ENCODE measurements at regions not wholly inside any gene's neighbourhood (a gene's known extent, or its start where the extent isn't known, plus 50 kb on each side); places are given as distances from the start of the nearest gene placed in this dataset.

GRCh38 chr5:133789428-133789827, 177.1 kb upstream of the FSTL4 start:
- TF ChIP-seq CTCF (IDR thresholded peaks at IDR 0.05; ENCODE audit: low read depth, low read length), result no peak

GRCh38 chr5:133788121-133788520, 175.8 kb upstream of the FSTL4 start:
- H3K9me3 ChIP-seq (ENCODE audit: low read depth), result no peaks in the 10 kb centered on the region
- DNase-seq (ENCODE audit: low read depth in 1 of 2, low spot score in 1 of 2), result no peak
- no peaks in the 10 kb centered on the region for H3K4me1 ChIP-seq (ENCODE audit: low read depth)
- H3K36me3 ChIP-seq, result no peaks in the 10 kb centered on the region
- H3K27ac ChIP-seq, result no peak overlapping the region
- no peak for TF ChIP-seq CTCF (IDR thresholded peaks at IDR 0.05; ENCODE audit: low read depth, low read length)
- H3K27me3 ChIP-seq, result peaks cover 13% of the 10 kb centered on the region
- no peak overlapping the region for H3K4me3 ChIP-seq

More at GRCh38 chr5:133789428-133789827, 177.1 kb upstream of the FSTL4 start:
- Histone ChIP-seq H3K27ac (no peak overlapping the region), H3K27me3 (peaks cover 13% of the 10 kb centered on the region), H3K36me3 (no peaks in the 10 kb centered on the region), H3K4me3 (no peak overlapping the region), H3K4me1 (ENCODE audit: low read depth) (no peaks in the 10 kb centered on the region), H3K9me3 (ENCODE audit: low read depth) (no peaks in the 10 kb centered on the region)
- DNase-seq (ENCODE audit: low read depth in 1 of 2, low spot score in 1 of 2), result no peak

- H3K27me3 ChIP-seq, result peaks cover 13% of the 10 kb centered on the region
- no peak for DNase-seq (ENCODE audit: low read depth in 1 of 2, low spot score in 1 of 2)
- H3K9me3 ChIP-seq (ENCODE audit: low read depth), result no peaks in the 10 kb centered on the region
- no peak overlapping the region for H3K27ac ChIP-seq
- H3K4me3 ChIP-seq, result no peak overlapping the region
- H3K36me3 ChIP-seq, result no peaks in the 10 kb centered on the region
- no peaks in the 10 kb centered on the region for H3K4me1 ChIP-seq (ENCODE audit: low read depth)
- no peak for TF ChIP-seq CTCF (IDR thresholded peaks at IDR 0.05; ENCODE audit: low read depth, low read length)
Observed at GRCh38 chr5:133786420-133786819, 174.1 kb upstream of the FSTL4 start.

- H3K36me3 ChIP-seq, result no peaks in the 10 kb centered on the region
- no peak for TF ChIP-seq CTCF (IDR thresholded peaks at IDR 0.05; ENCODE audit: low read depth, low read length)
- H3K27me3 ChIP-seq, result peaks cover 23% of the 10 kb centered on the region
- H3K4me3 ChIP-seq, result no peak overlapping the region
- H3K9me3 ChIP-seq (ENCODE audit: low read depth), result no peaks in the 10 kb centered on the region
- no peak for DNase-seq (ENCODE audit: low read depth in 1 of 2, low spot score in 1 of 2)
- no peaks in the 10 kb centered on the region for H3K4me1 ChIP-seq (ENCODE audit: low read depth)
- no peak overlapping the region for H3K27ac ChIP-seq
Observed at GRCh38 chr5:133785182-133785581, 172.8 kb upstream of the FSTL4 start.

GRCh38 chr5:133783481-133783880, 171.1 kb upstream of the FSTL4 start:
- no peak for DNase-seq (ENCODE audit: low read depth in 1 of 2, low spot score in 1 of 2)
- peaks cover 16% of the 10 kb centered on the region for H3K27me3 ChIP-seq
- TF ChIP-seq CTCF (IDR thresholded peaks at IDR 0.05; ENCODE audit: low read depth, low read length), result no peak
- H3K27ac ChIP-seq, result no peak overlapping the region
- no peaks in the 10 kb centered on the region for H3K9me3 ChIP-seq (ENCODE audit: low read depth)
- no peaks in the 10 kb centered on the region for H3K36me3 ChIP-seq
- no peaks in the 10 kb centered on the region for H3K4me1 ChIP-seq (ENCODE audit: low read depth)
- no peak overlapping the region for H3K4me3 ChIP-seq

GRCh38 chr5:133782736-133783135, 170.4 kb upstream of the FSTL4 start:
- Histone ChIP-seq H3K4me3 (no peak overlapping the region), H3K4me1 (ENCODE audit: low read depth) (no peaks in the 10 kb centered on the region), H3K27ac (no peak overlapping the region), H3K36me3 (no peaks in the 10 kb centered on the region), H3K27me3 (peaks cover 21% of the 10 kb centered on the region), H3K9me3 (ENCODE audit: low read depth) (no peaks in the 10 kb centered on the region)
- no peak for DNase-seq (ENCODE audit: low read depth in 1 of 2, low spot score in 1 of 2)
- TF ChIP-seq CTCF (IDR thresholded peaks at IDR 0.05; ENCODE audit: low read depth, low read length), result no peak
